Sigmoid colon (tissue), 4 donors: ENCODE measurements at regions not wholly inside any gene's neighbourhood (a gene's known extent, or its start where the extent isn't known, plus 50 kb on each side); places are given as distances from the start of the nearest gene placed in this dataset.

Experiments
- EP300 ChIP-seq, 4 donors: sonication (generic); formaldehyde crosslinking; IDR thresholded peaks; one replicate each; pipeline ENCODE4 v1.6.1; 2017; ENCODE audit warnings: antibody characterized with exemption in 4 of 4
- TF ChIP-seq, protein P1 (sequence below), 4 experiments: fragments of 450-650 bp in 3 of 4; fragments of 200-600 bp in 1 of 4; IDR thresholded peaks; one replicate each; pipeline ENCODE4 v1.5.1; 2016 to 2019; ENCODE audit warnings: antibody characterized with exemption in 4 of 4, mild to moderate bottlenecking in 3 of 4, moderate library complexity in 2 of 4

DNA sequence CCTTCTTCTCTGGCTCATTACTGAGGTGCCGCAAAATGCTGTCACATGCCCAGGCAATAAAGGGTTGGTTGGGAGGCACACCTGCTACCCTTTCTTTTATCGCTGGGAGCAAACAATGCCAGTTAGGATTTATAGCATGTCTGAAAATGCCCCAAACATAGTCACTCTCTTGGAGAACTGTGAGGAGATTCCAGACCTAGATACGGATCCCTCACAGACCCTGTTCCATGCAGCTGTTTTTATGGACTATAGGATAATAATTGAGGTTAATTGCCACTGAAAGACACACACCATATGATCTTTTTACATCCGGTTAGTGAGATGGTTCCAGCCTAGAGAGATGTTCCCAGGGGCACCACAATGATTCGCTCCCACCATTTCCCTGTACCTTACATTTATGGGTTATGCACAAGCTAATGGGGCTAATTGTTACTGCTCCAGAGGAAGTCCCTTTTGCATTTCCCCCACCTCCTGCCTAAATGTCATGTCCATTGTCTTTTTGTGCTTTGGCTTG, 318.1 kb downstream of the PIK3R1 start:
- no peak for TF ChIP-seq EP300 (IDR thresholded peaks at IDR 0.05)
- TF ChIP-seq, protein P1, sequence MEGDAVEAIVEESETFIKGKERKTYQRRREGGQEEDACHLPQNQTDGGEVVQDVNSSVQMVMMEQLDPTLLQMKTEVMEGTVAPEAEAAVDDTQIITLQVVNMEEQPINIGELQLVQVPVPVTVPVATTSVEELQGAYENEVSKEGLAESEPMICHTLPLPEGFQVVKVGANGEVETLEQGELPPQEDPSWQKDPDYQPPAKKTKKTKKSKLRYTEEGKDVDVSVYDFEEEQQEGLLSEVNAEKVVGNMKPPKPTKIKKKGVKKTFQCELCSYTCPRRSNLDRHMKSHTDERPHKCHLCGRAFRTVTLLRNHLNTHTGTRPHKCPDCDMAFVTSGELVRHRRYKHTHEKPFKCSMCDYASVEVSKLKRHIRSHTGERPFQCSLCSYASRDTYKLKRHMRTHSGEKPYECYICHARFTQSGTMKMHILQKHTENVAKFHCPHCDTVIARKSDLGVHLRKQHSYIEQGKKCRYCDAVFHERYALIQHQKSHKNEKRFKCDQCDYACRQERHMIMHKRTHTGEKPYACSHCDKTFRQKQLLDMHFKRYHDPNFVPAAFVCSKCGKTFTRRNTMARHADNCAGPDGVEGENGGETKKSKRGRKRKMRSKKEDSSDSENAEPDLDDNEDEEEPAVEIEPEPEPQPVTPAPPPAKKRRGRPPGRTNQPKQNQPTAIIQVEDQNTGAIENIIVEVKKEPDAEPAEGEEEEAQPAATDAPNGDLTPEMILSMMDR (IDR thresholded peaks at IDR 0.05): no peak
